Right atrium auricular region (tissue), 2 donors: ENCODE measurements at regions not wholly inside any gene's neighbourhood (a gene's known extent, or its start where the extent isn't known, plus 50 kb on each side); places are given as distances from the start of the nearest gene placed in this dataset.

Experiments
- DNase-seq: peaks from one replicate; pipeline ENCODE4 v3.0.0-alpha.2; 2019; ENCODE audit warnings: low spot score
- H3K27ac ChIP-seq, 2 donors: fragments of 200-600 bp; sonication (generic); 1 replicate in 1 of 2; 2 replicates in 1 of 2; pipeline ENCODE4 v1.5.1; 2016 to 2019
- H3K27me3 ChIP-seq, 2 donors: fragments of 200-600 bp; sonication (generic); one replicate each; pipeline versions ENCODE4 v1.5.1 to v1.6.0; 2017 to 2019
- H3K36me3 ChIP-seq: fragments of 200-600 bp; sonication (generic); one replicate; pipeline ENCODE4 v1.5.1; 2016
- H3K4me1 ChIP-seq, 2 donors: fragments of 200-600 bp; sonication (generic); one replicate each; pipeline versions ENCODE4 v1.5.1 to v1.6.0; 2017 to 2019
- H3K4me3 ChIP-seq, 2 donors: fragments of 200-600 bp; sonication (generic); 1 replicate in 1 of 2; 2 replicates in 1 of 2; pipeline ENCODE4 v1.5.1; 2017 to 2019; ENCODE audit warnings: mild to moderate bottlenecking in 1 of 2, moderate library complexity in 1 of 2
- H3K9me3 ChIP-seq, 2 donors: fragments of 200-600 bp; sonication (generic); one replicate each; pipeline ENCODE4 v1.5.1; 2019
- CTCF ChIP-seq, 2 donors: fragments of 200-600 bp; sonication (generic); IDR thresholded peaks; one replicate each; pipeline ENCODE4 v1.5.1; 2019; ENCODE audit warnings: antibody characterized with exemption in 2 of 2

DNA sequence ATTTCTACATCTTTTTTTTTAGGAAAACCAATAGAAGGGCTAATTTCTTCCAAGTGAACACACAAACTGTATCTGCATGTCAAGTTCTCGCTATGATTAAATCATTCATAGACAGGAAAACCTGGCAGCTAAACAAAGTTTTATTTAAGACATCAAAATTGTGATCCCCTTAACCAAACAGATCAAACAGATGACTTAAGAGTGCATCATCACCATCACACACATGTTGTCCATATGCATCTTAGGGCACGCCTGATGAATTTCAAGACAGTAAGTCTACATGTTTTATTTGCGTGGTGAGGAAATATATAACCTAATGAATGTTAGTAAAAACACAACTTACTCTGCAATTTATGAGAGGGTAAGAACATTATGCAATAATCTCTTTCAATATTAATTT lies 317.0 kb upstream of the ANXA10 start:
- H3K9me3 ChIP-seq: peaks cover 0 to 4% of the 10 kb centered on the region in 2 donors
- no peak for DNase-seq
- H3K27ac ChIP-seq: no peak overlapping the region
- TF ChIP-seq CTCF (IDR thresholded peaks at IDR 0.05): no peak
- H3K4me1 ChIP-seq: no peaks in the 10 kb centered on the region
- no peaks in the 10 kb centered on the region for H3K36me3 ChIP-seq
- no peak overlapping the region for H3K4me3 ChIP-seq
- no peaks in the 10 kb centered on the region for H3K27me3 ChIP-seq

DNA sequence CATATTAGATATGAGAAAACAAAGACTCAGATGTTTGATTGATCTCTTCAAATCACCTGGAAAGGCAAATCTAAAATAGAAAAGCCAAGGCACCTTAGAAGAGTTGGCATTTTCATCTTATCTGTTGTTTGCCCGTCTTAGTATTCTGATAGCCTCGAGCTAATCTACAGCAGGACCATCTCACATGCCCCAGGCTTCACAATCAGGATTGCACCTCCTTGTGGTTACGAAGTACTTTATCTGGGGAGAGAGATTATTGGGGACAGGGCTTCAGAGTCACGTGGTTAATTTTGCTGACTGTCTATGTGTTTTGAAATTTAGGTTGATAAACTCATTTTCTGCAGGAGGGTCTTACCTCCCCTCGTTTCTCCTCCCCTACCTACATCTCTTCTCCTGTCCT lies 313.1 kb upstream of the ANXA10 start:
- no peaks in the 10 kb centered on the region for H3K4me1 ChIP-seq
- no peak overlapping the region for H3K27ac ChIP-seq
- no peak for DNase-seq
- no peak for TF ChIP-seq CTCF (IDR thresholded peaks at IDR 0.05)
- H3K4me3 ChIP-seq: no peak overlapping the region
- H3K27me3 ChIP-seq: no peaks in the 10 kb centered on the region
- H3K36me3 ChIP-seq: no peaks in the 10 kb centered on the region
- H3K9me3 ChIP-seq: peaks cover 0 to 4% of the 10 kb centered on the region in 2 donors

DNA sequence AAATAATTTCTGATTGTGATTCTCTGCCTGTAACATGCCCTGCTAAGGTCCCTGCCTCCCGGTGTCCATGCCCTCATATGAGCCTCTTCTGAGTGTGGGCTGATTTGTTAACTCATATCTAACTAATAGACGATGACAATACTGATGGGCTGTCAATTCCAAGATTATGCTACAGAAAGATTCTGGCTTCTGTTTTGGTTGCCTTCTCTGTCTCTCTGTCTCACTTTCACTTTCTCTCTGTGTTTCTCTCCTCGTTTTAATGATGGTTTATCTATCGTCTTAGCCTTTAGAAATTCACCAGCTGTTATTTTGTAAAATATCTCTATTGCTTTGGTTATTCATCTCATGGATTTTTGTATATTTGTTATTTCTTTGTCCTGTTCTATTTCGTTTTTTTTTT lies 312.5 kb upstream of the ANXA10 start:
- no peaks in the 10 kb centered on the region for H3K36me3 ChIP-seq
- no peak overlapping the region for H3K4me3 ChIP-seq
- H3K9me3 ChIP-seq: peaks cover 0 to 4% of the 10 kb centered on the region in 2 donors
- TF ChIP-seq CTCF (IDR thresholded peaks at IDR 0.05): no peak
- H3K27ac ChIP-seq: no peak overlapping the region
- no peaks in the 10 kb centered on the region for H3K4me1 ChIP-seq
- no peak for DNase-seq
- no peaks in the 10 kb centered on the region for H3K27me3 ChIP-seq

DNA sequence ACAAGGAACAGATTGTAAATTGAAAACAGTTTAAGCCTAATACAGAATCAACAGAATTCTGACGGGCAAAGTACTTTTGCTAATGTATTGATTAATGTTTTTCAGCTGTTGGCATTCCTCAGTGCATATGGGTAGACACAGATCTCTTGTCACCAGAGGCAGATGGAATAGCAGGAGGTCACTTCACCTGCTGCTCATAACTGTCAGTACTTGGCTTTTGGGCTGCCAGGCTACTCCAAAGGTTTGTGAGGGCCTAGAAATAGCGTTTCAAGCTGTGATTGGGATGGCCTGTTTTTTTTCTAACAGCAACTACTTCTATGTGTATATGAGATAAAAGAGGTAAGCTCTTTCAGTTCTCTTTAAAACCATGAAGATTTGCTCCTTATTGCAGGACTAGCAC lies 307.5 kb upstream of the ANXA10 start:
- H3K27ac ChIP-seq: no peak overlapping the region
- no peaks in the 10 kb centered on the region for H3K4me1 ChIP-seq
- DNase-seq: no peak
- TF ChIP-seq CTCF (IDR thresholded peaks at IDR 0.05): no peak
- no peaks in the 10 kb centered on the region for H3K36me3 ChIP-seq
- H3K9me3 ChIP-seq: peaks cover 0 to 2% of the 10 kb centered on the region in 2 donors
- H3K4me3 ChIP-seq: no peak overlapping the region
- no peaks in the 10 kb centered on the region for H3K27me3 ChIP-seq

DNA sequence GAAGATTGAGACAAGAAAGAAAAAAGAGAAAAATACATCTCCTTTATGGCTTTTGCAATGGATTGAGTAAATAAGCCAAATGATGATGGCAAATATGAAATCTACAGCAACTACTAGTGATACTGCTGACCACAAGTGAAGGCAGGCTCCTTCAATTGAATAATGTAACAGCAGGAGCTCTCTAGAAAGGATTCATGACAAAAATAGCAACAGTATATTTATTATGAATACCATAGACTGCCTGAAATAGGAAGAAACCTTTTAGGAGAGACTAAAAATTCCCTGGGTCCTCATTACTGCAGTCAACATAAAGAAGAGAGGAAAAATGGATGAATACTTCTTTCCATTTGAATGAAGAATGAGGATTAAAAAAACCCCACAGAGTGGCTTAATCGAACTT lies 306.8 kb upstream of the ANXA10 start:
- Histone ChIP-seq H3K4me3 (no peak overlapping the region), H3K27me3 (no peaks in the 10 kb centered on the region), H3K36me3 (no peaks in the 10 kb centered on the region), H3K4me1 (no peaks in the 10 kb centered on the region), H3K27ac (no peak overlapping the region), H3K9me3 (no peaks in the 10 kb centered on the region)
- no peak for DNase-seq
- no peak for TF ChIP-seq CTCF (IDR thresholded peaks at IDR 0.05)

GRCh38 chr4:167786504-167786903 lies 305.8 kb upstream of the ANXA10 start:
- H3K9me3 ChIP-seq: no peaks in the 10 kb centered on the region
- no peaks in the 10 kb centered on the region for H3K27me3 ChIP-seq
- no peaks in the 10 kb centered on the region for H3K4me1 ChIP-seq
- H3K36me3 ChIP-seq: no peaks in the 10 kb centered on the region
- no peak overlapping the region for H3K27ac ChIP-seq
- DNase-seq: no peak
- no peak overlapping the region for H3K4me3 ChIP-seq
- no peak for TF ChIP-seq CTCF (IDR thresholded peaks at IDR 0.05)
